ENCODE measurements at regions not wholly inside any gene's neighbourhood (a gene's known extent, or its start where the extent isn't known, plus 50 kb on each side); places are given as distances from the start of the nearest gene placed in this dataset.

DNA sequence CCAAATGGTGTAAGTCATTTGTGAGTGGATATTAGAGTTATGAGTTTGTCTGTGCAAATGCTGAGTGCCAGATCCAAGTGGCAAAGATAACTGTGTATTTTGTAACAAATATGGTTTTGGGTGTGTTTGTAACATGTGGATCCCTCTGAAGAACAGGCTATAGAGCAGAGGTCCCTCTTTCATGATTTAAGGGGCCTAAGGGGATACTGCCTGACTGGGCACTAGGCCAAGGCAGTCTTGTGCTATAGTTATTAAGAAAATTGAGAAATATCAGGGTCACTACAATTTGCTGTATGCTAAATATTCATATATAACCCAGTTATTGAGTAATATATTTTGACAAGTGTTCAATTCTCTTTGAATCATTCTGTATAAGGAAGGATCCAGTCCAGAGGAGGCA is 555.6 kb upstream of the RGMA start:
- TF ChIP-seq CTCF (IDR thresholded peaks at IDR 0.05; ENCODE audit: insufficient read depth, low read depth, low read length) (no peak), EZH2 (IDR thresholded peaks at IDR 0.05; ENCODE audit: insufficient read depth, low read length) (no peak)
